Epithelial cell of proximal tubule (primary cell): ENCODE measurements at regions not wholly inside any gene's neighbourhood (a gene's known extent, or its start where the extent isn't known, plus 50 kb on each side); places are given as distances from the start of the nearest gene placed in this dataset.
"Not testable (repeated sequence)": the region's sequence is repeated elsewhere in the genome, so short reads cannot be mapped to it uniquely, and the experiment has no call there.

Experiments used
- DNase-seq: peaks from one replicate; pipeline ENCODE4 v3.0.0-alpha.2; 2011; ENCODE audit warnings: low read depth
- H3K4me3 ChIP-seq: 2 replicates; pipeline ENCODE4 v1.5.1; 2011; ENCODE audit warnings: low read depth, mild to moderate bottlenecking, low read length
- CTCF ChIP-seq: conservative IDR thresholded peaks from 2 replicates; pipeline ENCODE4 v1.5.1; 2012; ENCODE audit warnings: low read depth, mild to moderate bottlenecking, low read length

- DNase-seq, result no peak
Measured at GRCh38 chr2:126049461-126049860, 606.5 kb upstream of the GYPC start.

GRCh38 chr2:126050991-126051736 is 604.8 kb upstream of the GYPC start:
- TF ChIP-seq CTCF, result no peak
- DNase-seq, result no peak
- H3K4me3 ChIP-seq, result no peak overlapping the region

More at GRCh38 chr2:126049461-126049860, 606.5 kb upstream of the GYPC start:
- H3K4me3 ChIP-seq, result no peak overlapping the region
- no peak for TF ChIP-seq CTCF

DNA sequence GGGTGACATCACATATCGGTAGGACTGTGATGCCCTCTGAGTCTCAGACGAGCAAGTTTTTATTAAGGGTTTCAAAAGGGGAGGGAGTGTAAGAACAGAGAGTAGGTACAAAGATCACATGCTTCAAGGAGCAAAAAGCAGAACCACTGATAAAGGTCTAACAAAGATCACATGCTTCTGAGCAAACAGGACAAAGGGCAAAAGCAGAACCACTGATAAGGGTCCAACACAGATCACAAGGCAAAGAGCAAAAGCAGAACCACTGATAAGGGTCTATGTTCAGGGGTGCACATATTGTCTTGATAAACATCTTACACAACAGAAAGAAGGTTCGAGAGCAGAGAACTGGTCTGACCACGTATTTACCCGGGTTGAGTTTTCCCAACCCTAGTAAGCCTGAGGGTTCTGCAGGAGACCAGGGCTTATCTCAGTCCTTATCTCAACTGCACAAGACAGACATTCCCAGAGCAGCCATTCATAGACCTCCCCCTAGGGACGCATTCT is 604.2 kb upstream of the GYPC start:
- not testable (repeated sequence) for DNase-seq, H3K4me3 ChIP-seq

GRCh38 chr2:126059379-126059778 is 596.6 kb upstream of the GYPC start:
- TF ChIP-seq CTCF, result no peak
- H3K4me3 ChIP-seq, result no peak overlapping the region
- no peak for DNase-seq

GRCh38 chr2:126085011-126085795 is 570.8 kb upstream of the GYPC start:
- no peak overlapping the region for H3K4me3 ChIP-seq
- DNase-seq, result no peak
- no peak for TF ChIP-seq CTCF

- H3K4me3 ChIP-seq, result no peak overlapping the region
- no peak for DNase-seq
- TF ChIP-seq CTCF, result no peak
Measured at GRCh38 chr2:126100962-126101361, 555.0 kb upstream of the GYPC start.

- no peak for TF ChIP-seq CTCF
- no peak for DNase-seq
- H3K4me3 ChIP-seq, result no peak overlapping the region
Measured at GRCh38 chr2:126106006-126106405, 550.0 kb upstream of the GYPC start.
